GM19372 (cell line): ENCODE measurements at regions not wholly inside any gene's neighbourhood (a gene's known extent, or its start where the extent isn't known, plus 50 kb on each side); places are given as distances from the start of the nearest gene placed in this dataset.
"Not testable (repeated sequence)": the region's sequence is repeated elsewhere in the genome, so short reads cannot be mapped to it uniquely, and the experiment has no call there.

ENCODE experiments used
- ATAC-seq: cut with Tn5 transposase; IDR thresholded peaks from one replicate; pipeline ENCODE4 v1.9.1; 2021; ENCODE audit warnings: mild to moderate bottlenecking, low read depth, moderate library complexity; ENCODE audit not compliant: unreplicated experiment

DNA sequence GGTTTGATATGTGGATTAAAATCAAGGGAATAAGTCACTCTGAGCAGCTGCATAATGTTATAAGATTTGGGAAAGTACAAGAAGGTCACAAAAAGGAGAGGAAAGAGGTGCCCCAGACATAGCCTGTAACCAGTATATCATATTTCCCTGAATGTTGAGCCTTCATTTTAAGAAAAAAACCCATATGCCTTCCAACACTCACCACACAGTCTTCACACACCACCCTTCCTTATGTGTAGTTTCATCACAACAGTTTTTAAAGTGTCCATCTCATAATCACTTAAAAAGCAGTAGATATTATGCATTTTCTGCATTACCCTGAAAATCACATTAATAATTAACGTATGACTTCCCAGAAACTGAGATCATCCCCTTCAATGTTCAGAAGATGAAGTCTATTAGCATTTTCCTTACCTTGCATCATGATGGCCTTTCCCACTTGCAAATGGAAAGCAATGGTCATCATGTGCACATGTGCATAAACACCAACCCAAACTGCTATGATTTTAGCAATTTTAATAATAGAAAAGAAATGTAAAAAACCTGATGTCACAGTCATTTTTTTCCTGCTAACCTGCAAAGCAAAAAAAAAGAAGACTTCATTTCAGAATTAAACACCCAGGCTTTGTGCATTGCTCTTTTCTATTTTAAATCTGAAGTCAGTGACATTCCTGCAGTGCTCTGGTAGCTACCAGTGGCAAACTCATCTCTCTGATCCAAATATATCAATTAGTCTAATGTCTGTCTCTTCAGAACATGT lies 465.0 kb downstream of the SUCLG1 start:
- no peak for ATAC-seq

DNA sequence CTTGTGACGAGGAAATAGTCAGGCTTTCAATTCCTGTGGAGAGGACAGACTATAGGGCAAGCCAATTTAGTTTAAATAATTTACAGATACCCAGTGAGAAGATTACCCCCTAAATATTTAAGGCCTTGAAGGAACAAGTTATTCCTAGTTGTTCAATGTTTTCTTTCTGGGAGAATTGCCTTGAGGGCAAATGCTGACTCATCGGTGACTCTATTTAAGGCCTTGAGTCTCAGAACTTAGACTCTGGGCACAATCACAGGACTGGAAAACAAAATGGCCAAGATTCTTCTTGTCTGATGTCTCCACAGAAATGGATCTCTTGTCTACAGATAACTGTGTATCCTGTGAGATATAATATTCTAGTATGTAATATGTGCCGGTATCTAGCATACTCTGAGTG lies 467.1 kb downstream of the SUCLG1 start:
- ATAC-seq: no peak

DNA sequence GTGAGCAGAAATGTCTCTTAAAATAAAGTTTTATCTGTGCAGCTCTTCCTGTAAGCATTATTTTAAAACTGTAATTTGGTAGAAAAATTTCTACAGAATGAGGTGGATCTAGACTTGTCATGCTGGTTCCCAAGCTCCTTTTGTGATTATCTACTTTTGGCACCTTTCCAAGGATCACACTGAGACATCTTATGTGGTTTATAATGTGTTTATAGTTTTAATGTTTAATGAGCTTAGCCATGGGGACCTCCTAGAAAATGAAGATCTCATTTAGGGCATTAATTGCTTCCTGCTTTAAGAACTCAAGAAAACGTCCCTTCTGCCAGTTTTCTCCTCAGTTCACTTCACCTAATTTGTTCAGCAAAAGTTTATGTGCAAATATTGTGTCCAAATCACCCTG lies 468.4 kb downstream of the SUCLG1 start:
- ATAC-seq: no peak

DNA sequence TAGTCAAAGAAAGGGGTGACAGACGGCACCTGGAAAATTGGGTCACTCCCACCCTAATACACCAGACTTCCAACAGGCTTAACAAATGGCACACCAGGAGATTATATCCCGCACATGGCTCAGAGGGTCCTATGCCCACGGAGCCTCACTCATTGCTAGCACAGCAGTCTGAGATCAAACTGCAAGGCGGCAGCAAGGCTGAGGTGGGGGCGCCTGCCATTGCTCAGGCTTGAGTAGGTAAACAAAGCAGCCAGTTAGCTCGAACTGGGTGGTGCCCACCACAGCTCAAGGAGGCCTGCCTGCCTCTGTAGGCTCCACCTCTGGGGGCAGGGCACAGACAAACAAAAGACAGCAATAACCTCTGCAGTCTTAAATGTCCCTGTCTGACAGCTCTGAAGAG lies 482.5 kb downstream of the SUCLG1 start:
- ATAC-seq: not testable (repeated sequence)

DNA sequence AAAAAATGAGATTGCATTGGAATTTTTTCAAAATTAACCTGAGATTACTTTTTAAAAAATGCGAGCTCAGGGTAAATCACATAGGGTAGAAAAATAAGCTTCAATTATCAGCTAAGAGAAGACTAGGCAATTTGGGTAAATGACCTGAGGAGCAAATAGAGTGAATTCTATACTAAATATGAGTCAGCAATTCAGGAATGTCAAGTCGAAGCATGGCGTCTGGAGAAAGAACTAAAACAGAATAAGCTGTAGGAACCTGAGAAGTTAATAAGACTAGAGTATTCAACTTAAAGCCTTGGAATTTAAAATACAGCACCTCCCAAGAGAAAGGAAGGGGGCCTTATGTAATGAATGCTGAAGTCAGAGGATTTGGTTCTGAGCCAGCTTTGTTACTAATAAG lies 487.0 kb downstream of the SUCLG1 start:
- no peak for ATAC-seq

DNA sequence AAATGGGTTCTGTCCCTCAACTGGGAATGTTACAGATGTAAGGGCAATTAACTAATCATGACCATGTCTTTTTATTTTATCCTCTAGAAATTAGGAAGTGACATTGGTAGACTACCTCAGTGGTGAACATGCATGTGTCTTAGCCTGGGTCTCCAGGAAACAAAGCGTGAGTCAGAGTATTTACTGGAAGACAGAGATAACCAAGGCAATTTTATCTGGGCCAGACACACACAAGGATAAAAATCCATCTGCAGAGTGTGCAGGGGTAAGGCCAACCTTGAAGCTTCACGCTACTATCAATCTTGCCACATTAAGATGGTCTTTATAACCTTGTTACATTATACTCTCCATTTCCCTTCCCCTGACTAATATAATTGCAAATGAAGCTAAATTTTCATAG lies 487.5 kb downstream of the SUCLG1 start:
- no peak for ATAC-seq

DNA sequence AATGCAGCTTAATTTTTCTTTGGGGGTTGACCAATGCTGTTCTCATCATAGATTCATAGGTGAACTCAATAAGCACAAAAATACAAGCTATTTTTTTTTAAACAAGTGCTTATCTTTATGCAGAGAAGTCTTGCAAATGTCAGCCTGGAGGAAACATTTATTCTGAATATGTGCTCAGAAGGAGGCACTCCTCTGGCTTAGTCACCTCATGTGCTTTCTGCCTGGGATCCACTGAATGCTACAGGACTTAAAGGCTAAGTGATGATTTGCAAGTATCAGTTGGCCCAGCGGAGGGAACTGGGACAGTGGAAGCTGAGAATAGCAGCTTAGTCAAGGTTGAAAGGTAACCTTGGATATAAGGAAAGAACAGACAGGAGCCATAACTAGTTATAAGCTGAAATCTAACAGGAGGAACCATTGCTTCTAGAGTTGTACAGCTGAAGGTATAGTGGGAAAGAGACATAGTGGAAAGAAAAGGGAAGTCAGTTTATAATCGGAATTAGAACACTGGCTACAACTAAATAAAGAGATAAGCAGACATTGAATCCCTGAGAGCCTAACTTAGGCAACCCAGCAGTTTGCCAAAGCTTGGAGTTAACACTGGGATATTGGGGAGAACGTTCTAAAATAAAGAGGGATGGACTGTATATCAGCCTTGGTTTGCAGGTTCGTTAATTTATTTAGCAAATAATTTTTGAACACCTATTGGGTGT lies 488.7 kb downstream of the SUCLG1 start:
- no peak for ATAC-seq

DNA sequence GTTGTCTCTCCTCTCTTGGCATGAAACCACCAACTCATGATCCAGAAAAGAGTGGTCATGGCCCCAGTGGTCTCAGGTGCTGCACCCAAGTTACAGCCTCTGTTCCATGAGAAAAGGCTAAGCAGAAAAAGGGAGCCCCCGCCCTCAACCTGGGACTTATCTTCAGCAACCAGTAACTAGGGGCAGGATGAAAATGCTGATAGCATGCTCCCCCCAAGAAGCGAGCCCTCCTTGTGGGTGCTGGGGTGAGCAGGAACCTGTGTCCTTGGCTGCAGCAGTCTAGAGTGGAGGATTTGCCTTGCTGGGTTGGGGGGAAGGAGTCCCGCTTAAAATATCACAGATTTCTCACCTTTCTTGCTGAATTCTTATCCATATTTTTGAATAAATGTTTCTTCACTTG lies 490.0 kb downstream of the SUCLG1 start:
- no peak for ATAC-seq

DNA sequence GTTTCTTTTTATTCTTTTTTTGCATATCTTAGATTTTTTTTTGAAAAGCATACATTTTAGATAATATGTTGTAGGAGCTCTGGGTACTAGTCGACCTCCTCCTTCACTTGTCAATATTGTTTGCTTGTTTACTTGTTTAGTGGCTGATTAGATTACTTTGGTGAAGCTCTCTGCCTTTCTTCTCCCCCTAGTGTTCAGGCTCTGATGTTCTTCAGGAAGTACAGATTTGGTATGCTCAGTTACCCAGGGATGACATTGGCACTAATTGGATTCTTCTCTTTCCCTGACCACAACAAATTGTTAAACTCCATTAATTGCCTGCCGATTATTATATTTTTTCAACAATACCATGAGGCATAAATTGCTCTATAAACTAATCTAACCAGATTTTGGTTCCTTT lies 491.2 kb downstream of the SUCLG1 start:
- ATAC-seq: no peak

DNA sequence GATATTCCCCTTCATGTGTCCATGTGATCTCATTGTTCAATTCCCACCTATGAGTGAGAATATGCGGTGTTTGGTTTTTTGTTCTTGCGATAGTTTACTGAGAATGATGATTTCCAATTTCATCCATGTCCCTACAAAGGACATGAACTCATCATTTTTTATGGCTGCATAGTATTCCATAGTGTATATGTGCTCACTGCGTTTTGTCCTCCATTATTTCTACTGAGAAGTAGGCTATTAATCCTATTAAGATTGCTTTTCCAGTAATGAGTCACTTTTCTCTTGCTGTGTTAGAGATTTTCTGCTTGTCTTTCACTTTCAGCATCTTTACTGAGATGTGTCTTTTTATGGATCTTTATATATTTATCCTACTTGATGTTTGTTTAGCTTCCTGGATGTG lies 492.1 kb downstream of the SUCLG1 start:
- not testable (repeated sequence) for ATAC-seq

DNA sequence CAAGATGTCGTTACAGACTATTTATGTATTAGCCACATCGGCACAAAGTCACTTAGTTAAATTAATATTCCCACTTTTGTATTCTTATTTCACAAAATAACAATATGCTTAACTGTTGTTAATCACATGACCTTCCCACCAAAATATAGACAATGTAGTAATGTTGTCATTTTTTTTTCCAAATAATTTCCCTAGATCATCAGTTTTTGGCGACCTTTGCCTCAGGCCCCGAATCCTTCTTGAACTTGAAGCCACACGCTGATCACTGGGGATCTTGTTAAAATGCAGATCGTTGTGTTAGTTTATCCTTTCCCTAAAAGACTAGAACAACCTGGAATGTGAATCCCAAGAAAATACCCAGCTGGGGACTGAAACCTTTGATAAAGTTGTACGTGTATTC lies 497.6 kb downstream of the SUCLG1 start:
- no peak for ATAC-seq

DNA sequence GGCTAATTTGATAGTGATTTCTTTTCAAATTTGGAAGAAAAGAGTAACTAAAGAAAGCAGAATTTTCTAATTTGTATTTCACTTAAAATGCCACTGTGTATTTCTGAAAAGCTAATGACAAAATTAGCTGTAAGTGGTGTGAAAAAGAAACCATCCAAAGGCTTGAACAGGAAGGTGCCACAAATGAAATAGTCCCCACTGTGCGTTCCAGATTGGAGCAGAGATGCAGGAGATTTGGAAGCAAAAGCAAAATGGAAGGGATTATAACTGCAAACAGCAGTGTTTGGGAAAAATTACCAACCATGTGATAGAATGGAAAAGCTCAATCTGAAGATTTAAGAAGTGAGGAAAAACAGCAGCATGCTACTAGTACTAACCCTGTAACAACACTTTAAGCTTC lies 498.7 kb downstream of the SUCLG1 start:
- ATAC-seq: no peak

DNA sequence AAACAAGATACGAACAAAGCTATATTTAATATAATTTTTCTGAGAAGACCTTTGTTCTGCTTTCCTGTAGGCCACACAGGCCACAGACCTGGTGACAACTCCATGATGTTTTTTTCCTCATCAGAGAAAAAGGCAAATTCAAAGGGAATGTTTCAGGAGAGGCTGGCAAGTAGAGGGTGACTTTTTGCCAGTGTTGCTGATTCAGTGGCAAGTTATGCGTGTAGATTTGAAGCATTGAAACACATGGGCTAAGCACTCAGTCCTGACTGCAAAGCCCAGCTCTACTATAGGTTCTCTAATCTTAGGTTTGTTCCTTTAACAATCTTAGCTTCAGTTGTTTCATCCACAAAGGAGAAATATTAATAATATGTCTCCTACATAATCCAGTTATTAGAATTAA lies 499.8 kb downstream of the SUCLG1 start:
- ATAC-seq: no peak

DNA sequence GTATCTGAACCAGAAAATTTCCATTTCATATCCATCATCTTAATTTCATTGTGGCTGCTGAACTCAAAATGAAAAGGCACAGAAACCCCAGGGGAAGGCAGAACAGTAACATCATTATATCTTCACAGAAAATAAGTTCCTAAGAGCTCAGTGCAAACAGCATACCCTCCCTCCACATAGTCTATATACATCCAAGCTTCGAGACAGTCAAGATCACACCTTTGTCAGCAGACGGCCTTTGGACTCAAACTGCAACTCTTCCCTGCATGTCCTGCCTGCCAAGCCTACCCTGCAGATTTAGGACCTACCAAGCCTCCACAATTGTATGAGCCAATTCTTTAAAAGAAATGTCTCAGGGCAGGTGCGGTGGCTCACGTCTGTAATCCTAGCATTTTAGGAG lies 502.1 kb downstream of the SUCLG1 start:
- no peak for ATAC-seq

DNA sequence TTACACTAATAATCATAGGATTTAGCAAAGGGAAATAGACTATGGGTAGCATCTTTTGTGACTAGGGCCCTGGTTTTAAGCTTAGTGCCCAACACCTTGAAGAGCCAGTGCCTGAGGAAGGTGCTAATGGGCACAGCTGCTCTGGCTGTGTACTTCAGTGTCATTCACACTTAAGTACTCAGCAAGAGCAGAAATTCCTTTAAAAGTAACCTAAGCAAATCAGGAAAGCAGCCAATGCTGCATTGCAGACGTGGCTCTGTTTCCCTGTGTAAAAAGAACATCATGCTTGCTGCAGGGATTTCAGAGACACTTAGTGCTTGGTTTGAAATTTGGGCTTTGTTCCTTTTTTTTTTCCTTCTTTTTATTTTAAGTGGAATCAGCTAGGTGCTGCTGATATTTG lies 505.4 kb downstream of the SUCLG1 start:
- ATAC-seq: no peak

DNA sequence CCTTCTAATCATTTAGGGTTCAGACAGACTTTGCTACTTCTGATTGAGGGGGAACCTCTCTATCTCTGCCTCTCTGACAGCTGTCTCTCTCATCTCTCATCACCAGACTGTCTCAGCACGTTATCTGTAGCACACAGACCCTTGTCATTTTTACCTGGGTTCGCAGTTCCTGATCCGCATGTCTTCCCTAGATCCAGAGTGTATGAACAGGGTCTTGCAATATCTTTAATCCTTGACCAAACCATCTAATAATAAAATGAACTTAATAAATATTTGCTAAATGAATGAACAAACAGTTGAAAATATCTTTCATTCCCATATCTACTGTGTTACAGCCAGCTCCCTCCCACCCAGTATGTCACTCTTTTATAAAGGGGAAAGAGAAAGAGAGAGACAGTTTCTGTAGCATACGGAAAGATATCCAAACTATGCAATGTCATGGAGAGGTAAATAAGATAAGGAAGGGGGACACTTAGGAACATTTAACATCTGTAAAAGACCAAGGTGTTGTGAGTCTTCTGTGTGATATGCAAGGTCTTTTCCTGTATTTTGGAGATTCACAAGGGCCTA lies 507.6 kb downstream of the SUCLG1 start:
- ATAC-seq: no peak

DNA sequence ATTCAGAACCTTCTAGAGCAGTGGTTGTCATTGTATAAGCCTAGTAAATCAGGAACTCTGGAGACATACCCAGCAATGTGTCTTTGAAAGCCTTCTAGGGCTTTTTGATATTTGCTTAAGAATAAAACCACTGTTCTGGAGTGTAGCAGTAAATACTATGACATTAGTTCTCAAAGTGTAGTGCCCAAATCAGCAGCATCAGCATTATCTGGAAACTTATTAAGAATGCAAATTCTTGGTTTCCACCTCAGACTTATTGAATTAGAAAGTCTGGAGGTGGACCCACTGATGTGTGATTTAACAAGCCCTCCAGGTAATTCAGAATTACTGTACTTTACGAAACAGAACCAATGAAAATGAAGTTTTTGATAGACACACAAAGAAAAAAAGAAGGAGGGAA lies 509.7 kb downstream of the SUCLG1 start:
- no peak for ATAC-seq

DNA sequence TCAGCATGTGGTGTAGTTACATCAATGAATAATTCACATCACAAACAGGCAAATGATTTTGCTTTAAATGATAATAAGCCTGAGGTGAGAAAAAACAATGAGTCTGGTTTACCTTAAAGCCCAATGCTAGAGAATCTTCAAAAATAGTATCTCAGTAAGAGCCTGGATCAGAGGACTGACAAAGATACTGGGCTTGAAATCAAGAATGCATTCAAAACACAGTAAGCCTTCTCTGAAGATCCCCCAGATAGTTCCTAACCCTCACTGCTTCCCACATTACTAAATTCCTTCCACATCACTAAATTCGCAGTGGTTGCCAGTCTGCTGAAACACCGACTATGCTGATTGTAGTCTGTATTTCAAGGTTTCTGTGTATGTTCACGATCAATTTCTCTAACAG lies 514.9 kb downstream of the SUCLG1 start:
- ATAC-seq: no peak

DNA sequence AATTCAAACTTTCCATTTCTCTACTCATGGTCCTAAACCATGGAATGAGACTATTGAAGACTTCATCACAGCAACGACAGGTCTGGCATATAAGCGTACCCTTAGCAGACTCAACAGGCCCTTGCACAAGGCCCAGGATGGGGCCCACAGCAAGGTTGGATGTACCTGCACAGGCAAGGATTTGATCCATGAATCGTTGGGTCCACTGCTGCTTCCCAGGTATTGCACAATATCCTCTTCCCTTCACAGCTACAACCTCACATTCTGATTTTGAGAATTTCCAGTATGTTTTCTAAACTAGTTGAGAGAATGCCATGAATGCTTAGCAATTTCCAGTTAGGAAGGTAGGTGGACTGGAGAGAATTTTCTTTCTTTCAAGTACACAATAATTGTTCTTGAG lies 515.8 kb downstream of the SUCLG1 start:
- no peak for ATAC-seq

DNA sequence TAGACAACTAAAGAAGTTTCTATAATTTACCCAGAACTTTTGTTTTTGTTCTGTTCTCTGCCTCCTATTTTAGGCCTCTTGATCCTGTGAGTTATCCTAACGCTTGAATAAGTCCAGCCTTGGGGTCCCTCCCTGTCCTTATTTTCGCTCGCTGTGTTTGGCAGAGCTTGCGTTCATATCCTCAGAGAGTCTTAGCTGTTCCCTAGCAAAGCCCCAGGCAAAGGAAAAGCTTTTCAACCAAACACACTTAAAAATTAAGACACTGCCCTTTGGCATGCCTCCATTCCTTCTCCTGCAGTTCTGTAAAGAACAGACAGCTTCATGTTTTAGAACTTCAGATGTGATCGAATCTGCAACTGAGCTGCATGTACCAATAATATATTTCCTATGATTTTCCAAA lies 517.2 kb downstream of the SUCLG1 start:
- no peak for ATAC-seq

DNA sequence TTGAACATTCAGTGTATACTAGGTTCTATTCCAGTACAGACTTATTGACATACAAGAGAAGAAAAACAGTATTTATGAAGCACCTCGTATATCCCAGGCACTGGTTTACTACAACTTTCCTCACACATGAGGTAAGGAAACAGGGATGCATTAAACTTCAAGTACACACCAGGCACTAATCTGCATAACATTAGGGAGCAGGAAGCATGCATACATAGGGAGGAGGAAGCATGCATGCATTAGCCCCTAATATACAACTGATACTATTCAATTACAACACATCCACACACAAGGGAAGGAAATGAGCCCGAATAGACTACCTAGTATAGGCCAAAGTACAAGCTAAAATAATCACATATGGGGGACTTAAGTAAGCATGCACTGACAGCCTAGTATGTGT lies 525.3 kb downstream of the SUCLG1 start:
- ATAC-seq: no peak

DNA sequence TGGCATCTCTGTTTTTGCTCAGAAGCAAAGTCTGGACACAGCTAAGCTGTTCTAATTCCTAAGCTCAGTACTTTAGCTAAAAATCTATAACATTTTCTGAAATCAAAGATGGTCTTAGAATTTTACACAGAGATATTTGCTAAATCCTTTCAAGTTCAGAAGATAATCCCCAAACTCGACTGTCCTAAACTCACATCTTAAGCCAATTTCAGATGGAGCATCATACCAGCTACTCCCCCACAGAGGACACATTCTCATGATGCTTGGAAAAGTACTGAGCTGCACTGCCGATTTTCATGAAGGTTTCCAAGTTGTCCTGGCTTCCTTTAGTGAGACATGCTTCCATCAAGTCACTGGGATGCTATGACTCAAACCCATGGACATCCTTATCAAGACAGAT lies 535.5 kb downstream of the SUCLG1 start:
- ATAC-seq: no peak
